Glomerular endothelial cell (primary cell): ENCODE measurements at regions not wholly inside any gene's neighbourhood (a gene's known extent, or its start where the extent isn't known, plus 50 kb on each side); places are given as distances from the start of the nearest gene placed in this dataset.
"Not testable (repeated sequence)": the region's sequence is repeated elsewhere in the genome, so short reads cannot be mapped to it uniquely, and the experiment has no call there.

Source experiments
- DNase-seq: peaks from one replicate; pipeline ENCODE4 v3.0.0-alpha.2; 2011; ENCODE audit warnings: low read depth, low spot score; ENCODE audit errors: extremely low read depth

GRCh38 chr20:28562510-28562898 lies 2695.0 kb upstream of the DEFB115 start:
- DNase-seq: no peak

GRCh38 chr20:28562899-28563521 lies 2694.5 kb upstream of the DEFB115 start:
- not testable (repeated sequence) for DNase-seq

GRCh38 chr20:28564024-28564423 lies 2693.4 kb upstream of the DEFB115 start:
- DNase-seq: not testable (repeated sequence)

- DNase-seq: not testable (repeated sequence)
Measured at GRCh38 chr20:28564688-28565463, 2692.6 kb upstream of the DEFB115 start.

GRCh38 chr20:28575991-28576390 lies 2681.5 kb upstream of the DEFB115 start:
- DNase-seq: not testable (repeated sequence)

- DNase-seq: not testable (repeated sequence)
Measured at GRCh38 chr20:28591680-28592079, 2665.8 kb upstream of the DEFB115 start.

- DNase-seq: not testable (repeated sequence)
Measured at GRCh38 chr20:28593383-28593782, 2664.1 kb upstream of the DEFB115 start.

- DNase-seq: not testable (repeated sequence)
Measured at GRCh38 chr20:28594476-28594875, 2663.0 kb upstream of the DEFB115 start.

- not testable (repeated sequence) for DNase-seq
Measured at GRCh38 chr20:28602006-28602402, 2655.5 kb upstream of the DEFB115 start.

GRCh38 chr20:28602403-28603217 lies 2654.9 kb upstream of the DEFB115 start:
- peak; percentile 14 for DNase-seq

GRCh38 chr20:28603218-28603577 lies 2654.3 kb upstream of the DEFB115 start:
- not testable (repeated sequence) for DNase-seq

- no peak for DNase-seq
Measured at GRCh38 chr20:28616354-28616753, 2641.1 kb upstream of the DEFB115 start.

GRCh38 chr20:28619956-28620651 lies 2637.4 kb upstream of the DEFB115 start:
- not testable (repeated sequence) for DNase-seq

GRCh38 chr20:28625112-28625511 lies 2632.4 kb upstream of the DEFB115 start:
- DNase-seq: not testable (repeated sequence)

- DNase-seq: not testable (repeated sequence)
Measured at GRCh38 chr20:28640831-28641230, 2616.6 kb upstream of the DEFB115 start.
